Stimulated activated naive CD8-positive, alpha-beta T cell treated with anti-CD3 and anti-CD28 coated beads, Interleukin-15, Interleukin-2, amounts not matched to agents 100 ng/mL and 50 ng/mL, for 24 hours (primary cell): ENCODE measurements at regions not wholly inside any gene's neighbourhood (a gene's known extent, or its start where the extent isn't known, plus 50 kb on each side); places are given as distances from the start of the nearest gene placed in this dataset.
A peak's percentile ranks its signal among the peaks of the same experiment; 100 is the strongest.
"Not testable (repeated sequence)": the region's sequence is repeated elsewhere in the genome, so short reads cannot be mapped to it uniquely, and the experiment has no call there.

ENCODE experiments used
- H3K27ac Mint-ChIP-seq: one replicate; pipeline ENCODE4 v1.8.0; 2021; ENCODE audit warnings: mild to moderate bottlenecking, mixed read lengths
- H3K27me3 Mint-ChIP-seq: one replicate; pipeline ENCODE4 v1.8.0; 2021; ENCODE audit warnings: mixed read lengths
- H3K36me3 Mint-ChIP-seq: one replicate; pipeline ENCODE4 v1.8.0; 2021; ENCODE audit warnings: low read depth, mixed read lengths
- H3K4me1 Mint-ChIP-seq: one replicate; pipeline ENCODE4 v1.8.0; 2021; ENCODE audit warnings: low read depth, mixed read lengths
- H3K4me3 Mint-ChIP-seq: one replicate; pipeline ENCODE4 v1.8.0; 2021; ENCODE audit warnings: mild to moderate bottlenecking, mixed read lengths
- H3K9me3 Mint-ChIP-seq: one replicate; pipeline ENCODE4 v1.8.0; 2021; ENCODE audit warnings: mixed read lengths

- H3K4me1 Mint-ChIP-seq = peaks cover 11% of the 10 kb centered on the region
- H3K27ac Mint-ChIP-seq, H3K9me3 Mint-ChIP-seq, H3K4me3 Mint-ChIP-seq, H3K36me3 Mint-ChIP-seq, H3K27me3 Mint-ChIP-seq: not testable (repeated sequence)
Measured at GRCh38 chr2:101645886-101646285, 51.6 kb upstream of the MAP4K4 start.

GRCh38 chr2:101644842-101645383, 52.6 kb upstream of the MAP4K4 start:
- Mint-ChIP-seq H3K27me3 (no peaks in the 10 kb centered on the region), H3K4me3 (no peak overlapping the region), H3K4me1 (peaks cover 3% of the 10 kb centered on the region), H3K36me3 (no peaks in the 10 kb centered on the region), H3K27ac (no peak overlapping the region), H3K9me3 (no peaks in the 10 kb centered on the region)

DNA sequence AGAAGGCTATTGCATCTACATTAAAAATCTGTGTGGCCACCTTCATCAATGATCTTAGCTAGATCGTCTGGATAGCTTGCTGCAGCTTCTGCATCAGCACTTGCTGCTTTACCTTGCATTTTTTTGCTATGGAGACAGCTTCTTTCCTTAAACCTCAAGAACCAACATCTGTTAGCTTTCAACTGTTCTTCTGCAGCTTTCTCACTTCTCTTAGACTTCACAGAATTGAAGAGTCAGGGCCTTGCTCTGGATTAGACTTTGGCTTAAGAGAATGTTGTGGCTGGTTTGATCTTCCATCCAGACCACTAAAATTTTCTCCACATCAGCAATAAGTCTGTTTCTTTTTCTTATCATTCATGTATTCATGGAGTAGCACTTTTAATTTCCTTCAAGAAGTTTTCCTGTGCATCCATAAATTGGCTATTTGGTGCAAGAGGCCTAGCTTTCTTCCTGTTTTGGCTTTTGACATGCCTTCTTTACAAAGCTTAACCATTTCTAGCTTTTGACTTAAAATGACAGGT, 54.4 kb upstream of the MAP4K4 start:
- no peak overlapping the region for H3K27ac Mint-ChIP-seq
- H3K36me3 Mint-ChIP-seq = no peaks in the 10 kb centered on the region
- no peaks in the 10 kb centered on the region for H3K9me3 Mint-ChIP-seq
- no peak overlapping the region for H3K4me3 Mint-ChIP-seq
- no peaks in the 10 kb centered on the region for H3K27me3 Mint-ChIP-seq
- H3K4me1 Mint-ChIP-seq = no peaks in the 10 kb centered on the region

DNA sequence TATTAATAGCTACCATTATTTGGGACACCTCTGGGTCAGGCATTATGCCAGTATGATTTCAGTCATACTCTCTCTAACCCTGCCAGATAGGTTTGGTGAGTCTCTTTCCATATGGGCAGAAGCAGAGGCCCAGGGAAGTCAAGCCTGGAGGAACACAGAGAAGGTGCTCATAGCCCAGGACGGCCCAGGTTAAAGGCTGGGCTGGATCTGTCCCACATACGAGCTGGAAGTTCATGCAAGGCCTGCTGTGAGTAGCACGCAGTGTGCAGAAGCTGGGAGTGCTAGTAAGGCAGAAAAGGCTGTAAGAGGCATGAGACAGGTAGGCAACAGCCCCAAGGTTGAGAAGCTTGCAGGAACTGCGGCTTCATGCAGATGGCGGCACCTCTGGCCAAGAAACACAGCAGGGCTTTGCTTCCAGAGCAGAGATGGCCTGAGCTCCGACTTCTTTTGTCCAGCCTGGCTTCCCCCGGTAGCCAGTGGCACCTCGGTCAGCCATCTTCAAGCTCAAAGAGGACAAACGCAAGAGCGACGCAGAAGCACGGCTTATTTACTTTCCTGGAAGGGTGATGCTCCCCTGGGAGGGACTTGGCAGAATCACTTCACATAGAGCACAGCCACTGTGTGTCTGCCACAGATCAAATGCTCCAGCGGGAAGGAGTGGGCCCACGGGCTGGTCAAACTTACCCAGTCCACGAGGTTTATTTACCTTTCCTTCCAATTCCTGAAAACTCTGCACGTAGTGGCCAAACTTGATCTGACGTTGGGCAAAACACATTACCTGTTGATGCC, 58.5 kb upstream of the MAP4K4 start:
- Mint-ChIP-seq H3K9me3 (no peaks in the 10 kb centered on the region), H3K36me3 (no peaks in the 10 kb centered on the region), H3K27ac (no peak overlapping the region), H3K4me1 (no peaks in the 10 kb centered on the region), H3K4me3 (no peak overlapping the region), H3K27me3 (no peaks in the 10 kb centered on the region)

DNA sequence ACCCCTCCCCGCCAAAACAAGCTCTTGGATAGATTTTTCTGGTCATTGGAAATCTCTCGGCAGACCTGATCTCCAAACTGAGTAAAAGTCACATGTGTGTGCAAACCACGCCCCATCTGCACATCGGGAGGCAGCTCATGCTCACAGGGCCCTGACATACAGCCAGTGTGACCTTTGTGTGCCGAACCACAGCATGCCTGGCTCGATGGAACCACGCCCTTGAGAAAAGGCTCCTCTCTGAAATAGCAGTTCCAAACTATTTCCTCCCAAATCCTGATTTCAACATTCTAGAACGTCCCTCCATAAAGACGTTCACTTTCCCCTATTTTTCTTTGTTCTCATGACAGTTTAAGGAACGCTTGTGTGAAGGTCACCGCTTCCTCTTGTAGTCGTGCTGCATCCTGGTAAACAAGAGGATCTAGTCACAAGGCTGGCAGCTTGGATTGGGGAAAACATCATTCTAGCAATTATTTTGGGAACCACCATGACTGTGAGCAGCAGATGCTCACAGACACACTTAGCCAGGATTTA, 59.3 kb upstream of the MAP4K4 start:
- Mint-ChIP-seq H3K36me3 (no peaks in the 10 kb centered on the region), H3K4me3 (no peak overlapping the region), H3K27me3 (no peaks in the 10 kb centered on the region), H3K27ac (no peak overlapping the region), H3K9me3 (no peaks in the 10 kb centered on the region), H3K4me1 (no peaks in the 10 kb centered on the region)

- no peaks in the 10 kb centered on the region for H3K27me3 Mint-ChIP-seq
- no peaks in the 10 kb centered on the region for H3K9me3 Mint-ChIP-seq
- H3K36me3 Mint-ChIP-seq = no peaks in the 10 kb centered on the region
- no peak overlapping the region for H3K27ac Mint-ChIP-seq
- peaks cover 4% of the 10 kb centered on the region for H3K4me1 Mint-ChIP-seq
- H3K4me3 Mint-ChIP-seq = no peak overlapping the region
Measured at GRCh38 chr2:101630224-101630949, 67.1 kb upstream of the MAP4K4 start.

DNA sequence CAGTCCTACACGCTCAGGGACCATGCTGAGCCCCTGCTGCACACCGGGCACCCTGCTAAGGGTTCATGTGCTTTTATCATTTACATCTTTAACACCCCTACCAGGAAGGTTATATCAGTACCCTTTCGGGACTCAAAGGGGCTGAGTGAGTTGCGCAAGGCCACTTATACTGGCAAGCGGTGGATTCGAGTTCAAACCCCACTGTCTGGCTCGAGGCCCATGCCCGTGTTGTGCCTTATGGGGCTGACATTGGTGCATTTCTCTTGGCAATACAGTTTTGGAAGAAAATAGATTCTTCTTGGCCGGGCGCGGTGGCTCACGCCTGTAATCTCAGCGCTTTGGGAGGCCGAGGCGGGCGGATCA, 69.5 kb upstream of the MAP4K4 start:
- no peaks in the 10 kb centered on the region for H3K27me3 Mint-ChIP-seq
- H3K9me3 Mint-ChIP-seq = no peaks in the 10 kb centered on the region
- H3K36me3 Mint-ChIP-seq = no peaks in the 10 kb centered on the region
- H3K4me1 Mint-ChIP-seq = peaks cover 16% of the 10 kb centered on the region
- peak overlapping the region; percentile 24 for H3K27ac Mint-ChIP-seq
- no peak overlapping the region for H3K4me3 Mint-ChIP-seq

DNA sequence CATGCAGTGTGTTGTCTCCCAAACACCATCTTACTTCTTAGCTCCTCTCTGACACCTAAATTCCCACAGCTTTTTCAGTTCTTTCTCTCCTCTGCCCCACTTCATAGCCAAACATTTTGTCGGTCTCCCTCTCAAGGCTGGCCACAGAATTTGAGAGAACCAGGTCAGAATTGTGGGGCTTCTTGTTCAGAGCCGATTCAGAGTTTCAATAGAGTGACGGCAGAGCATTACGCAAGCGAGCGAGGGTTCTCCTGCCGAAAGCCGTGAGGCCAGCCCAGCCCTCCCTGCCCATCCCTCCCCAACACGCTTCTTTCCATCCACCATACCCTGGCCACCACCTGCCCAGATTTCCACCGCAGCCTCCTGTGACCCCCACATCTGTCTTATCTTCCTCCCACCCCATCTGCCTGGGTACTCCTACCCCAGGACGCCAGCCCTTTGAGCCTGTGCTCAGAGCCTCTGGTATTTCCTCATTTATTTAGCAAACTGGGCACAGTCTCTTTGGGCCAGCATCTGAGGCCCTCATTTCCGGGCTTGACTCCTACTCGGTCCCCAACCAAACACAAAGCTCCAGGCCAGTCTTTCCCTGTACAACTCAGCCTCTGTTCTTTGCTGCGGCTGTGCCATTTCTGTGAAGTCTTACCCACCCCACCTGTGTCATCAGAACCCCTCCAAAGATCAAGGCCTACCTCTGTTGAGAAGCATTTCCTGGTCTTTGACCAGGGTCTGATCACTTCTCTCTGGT, 70.0 kb upstream of the MAP4K4 start:
- Mint-ChIP-seq H3K27me3 (no peaks in the 10 kb centered on the region), H3K9me3 (no peaks in the 10 kb centered on the region), H3K27ac (peak overlapping the region; percentile 24), H3K36me3 (no peaks in the 10 kb centered on the region), H3K4me3 (no peak overlapping the region), H3K4me1 (peaks cover 22% of the 10 kb centered on the region)

GRCh38 chr2:101625814-101626213, 71.7 kb upstream of the MAP4K4 start:
- Mint-ChIP-seq H3K27ac (peak overlapping the region; percentile 16), H3K4me1 (peaks cover 34% of the 10 kb centered on the region)
- not testable (repeated sequence) for H3K4me3 Mint-ChIP-seq, H3K27me3 Mint-ChIP-seq, H3K36me3 Mint-ChIP-seq, H3K9me3 Mint-ChIP-seq

GRCh38 chr2:101625387-101625786, 72.1 kb upstream of the MAP4K4 start:
- peak overlapping the region; percentile 16 for H3K27ac Mint-ChIP-seq
- H3K27me3 Mint-ChIP-seq = no peaks in the 10 kb centered on the region
- H3K4me3 Mint-ChIP-seq = no peak overlapping the region
- H3K36me3 Mint-ChIP-seq = no peaks in the 10 kb centered on the region
- peaks cover 34% of the 10 kb centered on the region for H3K4me1 Mint-ChIP-seq
- H3K9me3 Mint-ChIP-seq = no peaks in the 10 kb centered on the region

DNA sequence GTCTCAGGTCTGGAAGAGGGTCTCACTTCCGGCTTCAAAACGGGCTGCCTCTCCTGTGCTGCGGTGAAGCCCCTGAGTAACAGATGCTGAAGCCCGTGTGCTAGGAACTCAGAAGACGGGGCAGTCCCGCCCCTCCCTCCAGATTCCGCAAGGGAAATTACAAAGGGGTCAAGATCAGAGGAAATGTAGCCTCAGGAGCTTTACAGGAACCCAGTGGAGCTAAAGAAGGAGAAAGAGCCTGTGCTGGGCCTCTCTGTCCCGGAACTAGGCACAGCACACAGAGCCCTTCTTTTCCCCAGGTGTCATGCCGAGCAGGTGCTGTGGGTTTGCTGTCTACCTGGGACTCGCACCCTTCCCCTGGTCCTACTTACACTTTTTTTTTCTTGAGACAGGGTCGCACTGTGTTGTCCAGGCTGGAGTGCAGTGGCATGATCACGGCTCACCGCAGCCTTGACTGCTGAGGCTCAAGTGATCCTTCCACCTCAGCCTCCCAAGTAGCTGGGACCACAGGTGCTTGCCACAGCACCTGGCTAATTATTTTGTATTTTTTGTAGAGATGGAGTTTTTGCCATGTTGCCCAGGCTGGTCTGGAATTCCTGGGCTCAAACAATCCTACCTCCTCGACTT, 72.7 kb upstream of the MAP4K4 start:
- H3K4me3 Mint-ChIP-seq = no peak overlapping the region
- H3K9me3 Mint-ChIP-seq = no peaks in the 10 kb centered on the region
- peaks cover 34% of the 10 kb centered on the region for H3K4me1 Mint-ChIP-seq
- H3K36me3 Mint-ChIP-seq = no peaks in the 10 kb centered on the region
- no peak overlapping the region for H3K27ac Mint-ChIP-seq
- H3K27me3 Mint-ChIP-seq = no peaks in the 10 kb centered on the region

DNA sequence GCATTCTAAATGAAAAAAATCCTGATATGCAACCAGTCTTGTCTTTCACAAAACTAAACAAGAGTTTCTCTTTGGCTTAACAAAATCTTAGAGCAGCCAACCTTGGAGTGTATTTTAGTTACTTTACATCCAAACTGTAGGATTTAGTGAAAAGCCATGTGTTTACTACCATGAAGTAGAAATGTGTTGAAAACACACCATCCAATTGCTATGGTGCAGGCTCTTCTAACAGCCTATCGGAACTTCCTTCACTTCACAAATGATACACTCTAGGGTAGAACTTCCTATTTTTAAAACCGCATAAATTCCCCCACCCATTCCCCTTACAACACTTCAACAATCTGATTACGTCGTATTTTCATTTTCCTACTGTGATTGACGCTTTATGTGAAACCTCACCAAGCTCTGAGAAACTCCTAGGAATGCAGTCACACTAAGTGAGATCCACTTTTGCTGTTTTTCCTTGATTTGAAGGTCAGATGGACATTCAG, 74.4 kb upstream of the MAP4K4 start:
- Mint-ChIP-seq H3K27me3 (no peaks in the 10 kb centered on the region), H3K9me3 (no peaks in the 10 kb centered on the region), H3K4me3 (peak overlapping the region; percentile 65), H3K4me1 (peaks cover 43% of the 10 kb centered on the region), H3K36me3 (no peaks in the 10 kb centered on the region), H3K27ac (peak overlapping the region; percentile 78)

GRCh38 chr2:101622210-101623030, 75.1 kb upstream of the MAP4K4 start:
- Mint-ChIP-seq H3K4me3 (peak overlapping the region; percentile 65), H3K36me3 (no peaks in the 10 kb centered on the region), H3K4me1 (peaks cover 47% of the 10 kb centered on the region), H3K27ac (peak overlapping the region; percentile 78), H3K27me3 (no peaks in the 10 kb centered on the region), H3K9me3 (no peaks in the 10 kb centered on the region)
